Tibial nerve (tissue), 4 donors: ENCODE measurements at regions not wholly inside any gene's neighbourhood (a gene's known extent, or its start where the extent isn't known, plus 50 kb on each side); places are given as distances from the start of the nearest gene placed in this dataset.

Experiments used
- EP300 ChIP-seq, 2 donors: sonication (generic); formaldehyde crosslinking; IDR thresholded peaks; one replicate each; pipeline ENCODE4 v1.6.1; 2017; ENCODE audit warnings: antibody characterized with exemption in 2 of 2, mild to moderate bottlenecking in 1 of 2
- POLR2A ChIP-seq, 2 donors: fragments of 450-650 bp; IDR thresholded peaks; one replicate each; pipeline ENCODE4 v1.6.1; 2017; ENCODE audit warnings: antibody characterized with exemption in 2 of 2, mild to moderate bottlenecking in 2 of 2, moderate library complexity in 2 of 2
- TF ChIP-seq, protein P1 (sequence below), 5 experiments: fragments of 200-600 bp in 3 of 5; fragments of 450-650 bp in 2 of 5; sonication (generic) in 3 of 5; IDR thresholded peaks; one replicate each; pipeline ENCODE4 v1.5.1; 2016 to 2019; ENCODE audit warnings: antibody characterized with exemption in 5 of 5, mild to moderate bottlenecking in 3 of 5, moderate library complexity in 2 of 5

DNA sequence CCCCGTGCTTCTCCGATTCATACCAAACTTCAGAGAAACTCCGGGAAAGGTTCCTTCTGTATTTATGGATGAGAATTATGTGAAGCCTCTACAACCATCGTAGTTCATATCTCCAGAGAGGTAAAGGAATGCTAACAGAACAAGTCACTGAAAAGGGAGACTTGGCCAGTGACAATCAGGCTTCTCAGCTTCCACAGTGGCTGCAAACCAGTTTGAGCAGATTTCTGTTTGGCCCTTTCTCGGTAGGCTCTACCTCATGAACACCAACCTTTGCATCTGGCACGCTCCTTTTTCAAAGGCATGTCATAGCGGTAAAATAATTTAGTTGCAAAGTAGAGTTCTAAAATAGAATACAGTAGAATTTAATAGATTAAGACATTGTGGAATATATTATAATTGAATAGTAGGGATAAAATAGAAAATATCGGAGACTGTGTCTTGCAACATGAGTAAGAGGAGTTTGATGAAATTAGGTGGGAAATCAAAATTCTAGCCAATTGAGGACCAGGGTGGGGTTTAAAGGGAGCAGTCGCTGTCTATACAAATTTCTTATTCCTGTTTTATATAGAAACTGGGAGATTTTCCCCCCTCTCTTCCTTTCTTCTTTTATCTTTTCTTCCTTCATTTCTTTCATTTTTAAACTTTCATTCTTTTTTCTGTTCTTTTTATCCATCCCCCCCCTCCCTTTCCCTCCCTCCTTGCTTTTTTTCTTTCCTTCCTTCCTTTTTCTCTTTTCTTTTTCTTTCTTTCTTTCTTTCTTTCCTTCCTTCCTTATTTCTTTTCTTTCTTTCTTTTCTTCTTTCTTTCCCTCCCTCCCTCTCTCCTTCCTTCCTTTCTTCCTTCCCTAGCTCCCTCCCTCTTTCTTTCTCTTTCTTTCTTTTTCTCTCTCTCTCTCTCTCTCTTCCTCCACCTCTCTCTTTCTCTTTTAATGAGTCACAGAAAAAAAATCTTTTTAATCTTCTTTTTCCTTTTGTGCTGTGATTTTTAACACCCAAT lies 161.5 kb upstream of the KLF6 start:
- TF ChIP-seq, protein P1, sequence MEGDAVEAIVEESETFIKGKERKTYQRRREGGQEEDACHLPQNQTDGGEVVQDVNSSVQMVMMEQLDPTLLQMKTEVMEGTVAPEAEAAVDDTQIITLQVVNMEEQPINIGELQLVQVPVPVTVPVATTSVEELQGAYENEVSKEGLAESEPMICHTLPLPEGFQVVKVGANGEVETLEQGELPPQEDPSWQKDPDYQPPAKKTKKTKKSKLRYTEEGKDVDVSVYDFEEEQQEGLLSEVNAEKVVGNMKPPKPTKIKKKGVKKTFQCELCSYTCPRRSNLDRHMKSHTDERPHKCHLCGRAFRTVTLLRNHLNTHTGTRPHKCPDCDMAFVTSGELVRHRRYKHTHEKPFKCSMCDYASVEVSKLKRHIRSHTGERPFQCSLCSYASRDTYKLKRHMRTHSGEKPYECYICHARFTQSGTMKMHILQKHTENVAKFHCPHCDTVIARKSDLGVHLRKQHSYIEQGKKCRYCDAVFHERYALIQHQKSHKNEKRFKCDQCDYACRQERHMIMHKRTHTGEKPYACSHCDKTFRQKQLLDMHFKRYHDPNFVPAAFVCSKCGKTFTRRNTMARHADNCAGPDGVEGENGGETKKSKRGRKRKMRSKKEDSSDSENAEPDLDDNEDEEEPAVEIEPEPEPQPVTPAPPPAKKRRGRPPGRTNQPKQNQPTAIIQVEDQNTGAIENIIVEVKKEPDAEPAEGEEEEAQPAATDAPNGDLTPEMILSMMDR (IDR thresholded peaks at IDR 0.05): no peak
- no peak for TF ChIP-seq POLR2A (IDR thresholded peaks at IDR 0.05)
- TF ChIP-seq EP300 (IDR thresholded peaks at IDR 0.05): no peak
